ENCODE measurements at regions not wholly inside any gene's neighbourhood (a gene's known extent, or its start where the extent isn't known, plus 50 kb on each side); places are given as distances from the start of the nearest gene placed in this dataset.
A peak's percentile ranks its signal among the peaks of the same experiment; 100 is the strongest.
"Not testable (repeated sequence)": the region's sequence is repeated elsewhere in the genome, so short reads cannot be mapped to it uniquely, and the experiment has no call there.

DNA sequence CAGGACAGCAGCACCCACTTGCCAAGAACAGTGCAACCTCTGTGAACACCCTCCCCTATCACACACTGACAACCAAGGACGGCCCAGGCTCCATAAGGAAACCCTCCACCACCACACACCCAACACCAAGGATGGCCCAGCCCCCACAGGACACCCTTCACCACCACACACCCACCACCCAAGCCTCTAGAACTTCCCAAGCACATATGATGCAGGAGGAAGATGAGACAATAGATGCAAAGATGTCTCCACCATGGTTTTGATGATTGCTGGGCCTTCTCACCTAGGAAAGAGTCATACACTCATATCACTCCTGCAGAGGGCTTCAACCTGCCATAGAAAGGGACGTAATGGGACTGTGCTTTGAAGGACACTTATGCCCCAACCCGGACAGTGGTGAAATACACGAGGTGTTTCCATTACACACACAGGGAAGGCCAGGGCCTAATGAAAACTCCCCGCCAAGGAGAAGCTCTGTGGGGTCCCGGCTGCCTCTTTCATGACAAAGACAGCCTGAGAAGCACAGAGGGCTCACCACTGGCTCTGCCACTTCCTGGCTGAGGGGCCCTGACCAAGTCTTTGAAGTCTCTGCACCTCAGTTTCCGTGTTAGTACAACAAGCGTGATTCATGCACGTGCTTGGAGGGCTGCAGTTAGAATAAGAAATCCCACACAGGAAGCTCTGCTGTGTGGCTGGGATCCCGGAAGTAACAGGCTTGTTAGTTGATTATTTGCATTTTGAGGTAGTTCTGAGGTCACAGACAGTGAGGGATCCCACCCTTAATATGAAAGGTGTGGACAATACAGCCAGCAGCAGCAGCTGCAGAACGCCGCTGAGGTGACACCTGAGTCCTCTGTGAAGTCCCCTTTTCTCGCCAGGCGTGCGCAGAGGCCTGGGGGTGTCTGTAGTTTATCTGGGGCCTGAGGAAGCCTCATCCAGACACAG is 61.9 kb upstream of the ATP12A start:
- DNase-seq: peak; percentile 10

DNA sequence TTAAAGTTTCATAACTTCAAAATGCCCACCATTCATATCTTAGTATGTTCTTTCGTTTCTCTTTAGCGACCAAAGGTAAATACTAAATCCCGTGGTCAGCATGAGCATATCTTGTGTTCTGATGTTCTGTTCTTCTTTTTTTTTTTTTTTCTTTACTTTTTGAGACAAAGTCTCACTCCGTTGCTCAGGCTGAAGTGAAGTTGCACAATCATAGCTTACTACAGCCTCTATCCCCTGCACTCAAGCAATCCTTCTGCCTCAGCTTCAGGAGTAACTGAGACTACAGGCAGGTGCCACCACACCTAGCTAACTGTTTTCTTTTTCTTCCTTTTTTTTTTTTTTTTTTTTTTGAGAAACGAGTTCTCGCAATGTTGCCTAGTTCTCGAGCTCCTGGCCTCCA is 60.9 kb upstream of the ATP12A start:
- no peak for DNase-seq

- not testable (repeated sequence) for DNase-seq
Measured at GRCh38 chr13:24622481-24623148, 57.6 kb upstream of the ATP12A start.

DNA sequence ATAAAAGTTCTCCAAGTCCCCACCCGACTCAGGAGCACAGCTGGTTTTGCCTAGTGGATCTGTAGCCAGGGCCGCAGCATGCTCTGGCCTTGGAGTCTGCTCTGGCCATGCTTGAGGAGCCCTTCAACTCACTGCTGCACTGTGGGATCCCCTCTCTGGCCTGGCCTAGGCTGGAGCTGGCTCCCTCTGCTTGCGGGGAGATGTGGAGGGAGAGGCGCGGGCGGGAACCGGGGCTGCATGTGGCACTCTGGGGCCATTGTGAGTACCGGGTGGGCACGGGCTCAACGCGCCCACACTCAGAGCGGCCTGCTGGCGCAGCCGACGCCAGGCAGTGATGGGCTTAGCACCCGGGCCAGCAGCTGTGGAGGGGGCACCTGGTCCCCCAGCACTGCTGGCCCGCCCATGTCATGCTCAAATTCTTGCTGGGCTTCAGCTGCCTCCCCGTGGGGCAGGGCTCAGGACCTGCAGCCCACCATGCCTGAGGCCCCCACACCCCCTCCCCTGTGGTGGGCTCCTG is 57.0 kb upstream of the ATP12A start:
- DNase-seq: no peak

DNA sequence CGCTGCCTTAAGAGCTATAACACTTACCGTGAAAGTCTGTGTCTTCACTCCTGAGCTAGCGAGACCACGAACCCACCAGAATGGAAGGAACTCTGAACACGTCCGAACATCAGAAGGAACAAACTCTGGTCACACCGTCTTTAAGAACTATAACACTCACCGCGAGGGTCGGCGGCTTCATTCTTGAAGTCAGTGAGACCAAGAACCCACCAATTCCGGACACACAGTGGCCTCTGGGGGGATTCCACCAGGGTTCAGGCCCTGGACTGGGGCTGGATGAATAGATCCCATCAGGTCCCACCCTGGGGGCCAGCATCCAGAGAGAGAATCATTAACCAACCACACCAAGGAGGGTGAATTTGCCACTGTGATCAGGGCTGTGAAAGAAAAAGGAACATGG is 55.8 kb upstream of the ATP12A start:
- no peak for DNase-seq

- DNase-seq: no peak
Measured at GRCh38 chr13:24624801-24625231, 55.4 kb upstream of the ATP12A start.

DNA sequence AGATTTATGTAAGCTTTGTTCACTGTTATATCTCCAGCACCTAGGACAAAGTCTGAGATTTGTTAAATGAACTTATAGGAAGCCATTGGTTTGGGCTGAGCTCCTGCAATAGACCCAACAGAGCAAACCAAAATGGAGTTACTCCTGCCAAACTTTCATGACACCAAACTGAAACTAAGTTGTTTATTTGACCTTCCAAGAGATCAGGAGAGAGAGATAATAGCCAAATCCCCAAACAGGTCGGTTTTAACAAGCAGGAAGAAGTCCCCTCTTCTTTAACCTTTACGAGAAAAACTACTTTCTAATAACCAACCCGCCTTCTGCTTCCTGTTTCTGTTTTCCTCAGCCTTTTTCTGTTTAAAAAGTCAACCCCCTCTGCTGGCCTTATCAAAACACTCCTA is 54.9 kb upstream of the ATP12A start:
- no peak for DNase-seq

GRCh38 chr13:24625870-24626849 is 54.0 kb upstream of the ATP12A start:
- DNase-seq: no peak

DNA sequence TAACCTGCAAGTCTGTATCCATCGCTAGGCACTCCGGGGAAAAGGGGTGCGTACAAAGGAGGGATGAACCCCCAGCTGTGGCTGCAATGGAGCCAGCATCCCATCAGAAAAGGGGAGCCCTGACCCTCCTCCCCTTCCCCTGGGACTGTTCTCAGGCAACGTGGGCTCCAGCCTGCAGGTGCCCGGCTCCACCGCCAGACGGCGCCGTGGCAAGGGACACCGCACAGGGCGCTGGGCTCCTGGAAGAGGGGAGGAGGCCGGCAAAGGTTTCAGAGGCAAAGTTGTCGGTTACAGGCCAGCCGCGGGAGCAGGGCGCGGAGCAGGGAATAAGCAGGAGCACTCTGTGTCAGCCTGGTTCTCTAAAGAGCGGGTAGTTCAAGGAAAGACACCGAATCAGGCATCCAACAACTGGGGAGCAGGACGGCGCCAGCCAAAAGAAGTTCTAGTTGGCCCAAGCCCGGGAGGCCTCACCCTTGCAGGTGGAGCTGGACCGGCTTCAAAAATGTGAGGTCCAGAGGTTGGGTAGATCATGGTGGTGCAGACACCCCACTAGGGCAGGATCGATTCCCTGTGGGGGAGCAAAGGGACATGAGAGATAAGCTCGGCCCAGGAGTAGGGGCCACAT is 53.0 kb upstream of the ATP12A start:
- DNase-seq: peak; percentile 30

- DNase-seq: no peak
Measured at GRCh38 chr13:24627946-24628345, 52.3 kb upstream of the ATP12A start.

GRCh38 chr13:24629320-24629719 is 50.9 kb upstream of the ATP12A start:
- no peak for DNase-seq

GRCh38 chr13:24630121-24630520 is 50.1 kb upstream of the ATP12A start:
- DNase-seq: no peak
